Thyroid gland (tissue), 4 donors: ENCODE measurements at regions not wholly inside any gene's neighbourhood (a gene's known extent, or its start where the extent isn't known, plus 50 kb on each side); places are given as distances from the start of the nearest gene placed in this dataset.
A peak's percentile ranks its signal among the peaks of the same experiment; 100 is the strongest.

ENCODE experiments used
- DNase-seq, 2 donors: peaks; one replicate each; pipeline ENCODE4 v3.0.0-alpha.2; 2019
- H3K27ac ChIP-seq, 3 donors: fragments of 200-600 bp; sonication (generic); 1 replicate in 2 of 3; 2 replicates in 1 of 3; pipeline ENCODE4 v1.5.1; 2016 to 2019; ENCODE audit warnings: mild to moderate bottlenecking in 1 of 3, moderate library complexity in 1 of 3
- H3K27me3 ChIP-seq: fragments of 200-600 bp; sonication (generic); one replicate; pipeline ENCODE4 v1.5.1; 2019
- H3K36me3 ChIP-seq, 2 donors: fragments of 200-600 bp; sonication (generic); one replicate each; pipeline ENCODE4 v1.5.1; 2016 to 2019
- H3K4me1 ChIP-seq, 2 donors: fragments of 200-600 bp; sonication (generic); one replicate each; pipeline ENCODE4 v1.5.1; 2017 to 2019
- H3K4me3 ChIP-seq, 3 donors: fragments of 200-600 bp; sonication (generic); replicated peaks in 1 of 3; 1 replicate in 2 of 3; 2 replicates in 1 of 3; pipeline ENCODE4 v1.5.1; 2016; ENCODE audit warnings: mild to moderate bottlenecking in 1 of 3
- H3K9me3 ChIP-seq: fragments of 200-600 bp; sonication (generic); one replicate; pipeline ENCODE4 v1.5.1; 2017
- POLR2A ChIP-seq, 2 donors: fragments of 450-650 bp; IDR thresholded peaks; one replicate each; pipeline ENCODE4 v1.6.1; 2017; ENCODE audit warnings: antibody characterized with exemption in 2 of 2, mild to moderate bottlenecking in 2 of 2, moderate library complexity in 1 of 2
- WGBS, 2 donors: methylation state at CpG; one replicate each; pipeline ENCODE4 v1.1.5; 2017; 5-methylcytosine and 5-hydroxymethylcytosine counted together
- intact Hi-C: fragments of 100-400 bp; cut with DNase I; formaldehyde crosslinking; loops from one replicate; pipeline ENCODE4 v1.15.1; 2023
- TF ChIP-seq, protein P1 (sequence below), 6 experiments: fragments of 200-600 bp in 3 of 6; fragments of 450-650 bp in 3 of 6; sonication (generic) in 3 of 6; IDR thresholded peaks; one replicate each; pipeline ENCODE4 v1.5.1; 2016 to 2019; ENCODE audit warnings: antibody characterized with exemption in 6 of 6, mild to moderate bottlenecking in 2 of 6, inconsistent platforms in 1 of 6, moderate library complexity in 1 of 6

DNA sequence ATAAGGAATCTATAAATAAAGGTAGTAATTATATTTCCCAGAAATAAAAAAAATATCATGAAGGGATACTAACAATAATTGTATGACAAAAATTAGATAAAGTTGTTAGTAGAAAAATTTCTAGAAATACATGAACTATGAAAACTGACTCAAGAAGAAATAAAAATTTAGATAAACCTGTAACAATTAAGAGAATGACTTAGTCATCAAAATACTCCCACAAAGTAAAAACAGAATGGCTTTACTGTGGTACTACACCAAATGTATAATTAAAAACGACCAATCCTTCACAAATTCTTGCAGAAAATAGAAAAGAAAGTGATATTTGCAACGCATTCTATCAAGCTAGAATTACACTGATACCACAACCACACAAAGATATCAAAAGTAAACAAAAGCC, 176.2 kb upstream of the ETV3 start:
- WGBS, 2 donors: 75 to 84% methylated on average over 2 of the region's 2 CpGs
- Histone ChIP-seq H3K36me3 (no peaks in the 10 kb centered on the region), H3K4me1 (peaks cover 33 to 35% of the 10 kb centered on the region in 2 donors), H3K9me3 (no peaks in the 10 kb centered on the region), H3K4me3 (no peak overlapping the region), H3K27ac (no peak overlapping the region), H3K27me3 (no peaks in the 10 kb centered on the region)
- no peak for DNase-seq
- TF ChIP-seq, protein P1, sequence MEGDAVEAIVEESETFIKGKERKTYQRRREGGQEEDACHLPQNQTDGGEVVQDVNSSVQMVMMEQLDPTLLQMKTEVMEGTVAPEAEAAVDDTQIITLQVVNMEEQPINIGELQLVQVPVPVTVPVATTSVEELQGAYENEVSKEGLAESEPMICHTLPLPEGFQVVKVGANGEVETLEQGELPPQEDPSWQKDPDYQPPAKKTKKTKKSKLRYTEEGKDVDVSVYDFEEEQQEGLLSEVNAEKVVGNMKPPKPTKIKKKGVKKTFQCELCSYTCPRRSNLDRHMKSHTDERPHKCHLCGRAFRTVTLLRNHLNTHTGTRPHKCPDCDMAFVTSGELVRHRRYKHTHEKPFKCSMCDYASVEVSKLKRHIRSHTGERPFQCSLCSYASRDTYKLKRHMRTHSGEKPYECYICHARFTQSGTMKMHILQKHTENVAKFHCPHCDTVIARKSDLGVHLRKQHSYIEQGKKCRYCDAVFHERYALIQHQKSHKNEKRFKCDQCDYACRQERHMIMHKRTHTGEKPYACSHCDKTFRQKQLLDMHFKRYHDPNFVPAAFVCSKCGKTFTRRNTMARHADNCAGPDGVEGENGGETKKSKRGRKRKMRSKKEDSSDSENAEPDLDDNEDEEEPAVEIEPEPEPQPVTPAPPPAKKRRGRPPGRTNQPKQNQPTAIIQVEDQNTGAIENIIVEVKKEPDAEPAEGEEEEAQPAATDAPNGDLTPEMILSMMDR (IDR thresholded peaks at IDR 0.05): no peak
- no peak for TF ChIP-seq POLR2A (IDR thresholded peaks at IDR 0.05)
- intact Hi-C loops: no loop called here

DNA sequence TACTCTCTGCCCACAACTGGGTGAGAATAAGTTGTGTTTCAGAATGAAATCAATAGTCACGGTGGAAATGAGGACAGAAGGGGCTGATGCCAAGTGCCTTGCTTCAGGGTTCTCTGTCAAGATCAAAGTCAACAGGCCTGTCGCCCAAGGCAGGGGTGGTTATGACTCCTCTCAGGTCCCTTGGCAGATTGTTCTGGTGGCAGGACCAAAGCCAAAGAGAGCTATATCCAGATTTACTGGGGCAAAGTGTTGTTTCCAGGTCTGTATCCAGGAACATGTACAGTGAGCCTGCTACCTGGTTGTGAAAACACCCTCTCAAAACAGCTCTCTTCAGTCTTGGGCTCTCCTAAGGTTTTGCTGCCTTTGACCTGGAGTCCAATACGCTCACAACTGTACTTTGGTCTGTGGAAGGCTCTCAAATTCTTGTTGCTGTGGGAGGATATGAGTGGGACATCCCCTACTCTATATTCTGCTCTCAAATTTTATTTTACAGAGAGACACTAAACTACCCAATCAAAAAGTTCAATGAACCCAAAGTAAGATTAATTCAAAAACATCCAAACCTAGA, 175.1 kb upstream of the ETV3 start:
- DNase-seq: peak; percentile 32 to 43
- Histone ChIP-seq H3K27ac (no peak overlapping the region), H3K36me3 (no peaks in the 10 kb centered on the region), H3K9me3 (no peaks in the 10 kb centered on the region), H3K4me3 (no peak overlapping the region), H3K4me1 (peaks cover 33 to 35% of the 10 kb centered on the region in 2 donors), H3K27me3 (no peaks in the 10 kb centered on the region)
- WGBS, 2 donors: 37 to 49% methylated on average over 3 of the region's 3 CpGs
- no peak for TF ChIP-seq POLR2A (IDR thresholded peaks at IDR 0.05)
- TF ChIP-seq, protein P1 (IDR thresholded peaks at IDR 0.05): no peak
- intact Hi-C loops: no loop called here

DNA sequence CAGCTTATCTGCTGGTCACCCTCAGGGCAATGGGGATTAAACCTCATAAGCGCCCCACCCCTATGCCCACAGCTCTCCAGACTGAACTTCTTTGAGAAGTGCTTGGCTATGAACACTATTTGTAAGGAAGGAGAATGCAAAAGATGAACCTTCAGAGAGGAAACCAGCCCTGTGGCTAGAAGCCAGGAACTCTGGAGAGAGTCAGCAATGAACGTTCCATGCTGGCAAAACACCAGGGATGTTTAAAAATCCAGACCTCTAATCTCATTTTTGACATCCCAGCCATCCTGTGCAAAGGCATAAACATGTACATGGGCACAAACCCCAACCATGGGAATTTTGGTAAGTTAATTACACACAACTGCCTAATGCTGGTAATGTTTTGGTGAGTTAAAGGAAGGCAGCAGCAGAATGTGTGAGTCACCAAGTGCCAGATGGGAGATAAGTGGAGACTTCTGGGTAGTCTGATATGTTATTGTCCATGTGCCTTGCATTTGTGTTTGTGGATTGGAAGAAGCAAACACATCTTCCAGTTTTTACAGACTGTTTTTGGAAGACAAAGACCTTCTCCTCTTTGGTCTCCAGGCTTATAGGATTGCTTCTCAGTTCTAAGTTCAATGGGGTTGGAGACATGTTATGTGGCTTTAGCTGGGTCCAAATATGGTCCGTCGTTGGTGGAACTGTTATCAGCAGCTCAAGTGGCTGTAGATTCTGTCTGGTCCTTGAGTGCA, 174.1 kb upstream of the ETV3 start:
- Histone ChIP-seq H3K4me3 (no peak overlapping the region), H3K36me3 (no peaks in the 10 kb centered on the region), H3K27me3 (no peaks in the 10 kb centered on the region), H3K27ac (peak overlapping the region in 1 of 3 donors; percentile 73), H3K9me3 (no peaks in the 10 kb centered on the region), H3K4me1 (peaks cover 33 to 35% of the 10 kb centered on the region in 2 donors)
- WGBS, 2 donors: 30 to 43% methylated on average over 4 of the region's 4 CpGs
- DNase-seq: peak; percentile 50 to 58
- TF ChIP-seq POLR2A (IDR thresholded peaks at IDR 0.05): no peak
- TF ChIP-seq, protein P1 (IDR thresholded peaks at IDR 0.05): no peak
- intact Hi-C loops: no loop called here

DNA sequence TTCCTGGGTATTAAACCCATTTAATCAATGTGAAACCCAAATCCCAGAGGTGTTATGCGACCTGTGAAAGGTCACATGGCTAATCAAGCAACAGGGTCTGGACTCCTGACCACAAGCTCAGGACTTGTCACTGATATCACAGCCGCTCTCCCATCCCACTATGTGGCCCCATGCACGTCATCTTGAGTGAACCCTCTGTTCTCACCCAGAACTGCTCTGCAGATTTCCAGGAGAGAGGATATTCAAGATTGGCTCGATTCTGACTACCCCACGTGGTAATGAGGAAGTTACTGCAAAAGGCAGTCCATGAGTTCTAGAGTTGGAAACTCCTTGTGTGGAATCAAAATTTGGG, 173.5 kb upstream of the ETV3 start:
- Histone ChIP-seq H3K4me3 (no peak overlapping the region), H3K27me3 (no peaks in the 10 kb centered on the region), H3K27ac (peak overlapping the region in 2 of 3 donors; percentile 73 to 74), H3K4me1 (peaks cover 33 to 35% of the 10 kb centered on the region in 2 donors), H3K36me3 (no peaks in the 10 kb centered on the region), H3K9me3 (no peaks in the 10 kb centered on the region)
- TF ChIP-seq, protein P1 (IDR thresholded peaks at IDR 0.05): no peak
- no peak for TF ChIP-seq POLR2A (IDR thresholded peaks at IDR 0.05)
- 50 to 71% methylated on average over 4 to 5 of the region's 5 CpGs for WGBS, 2 donors
- no peak for DNase-seq
- intact Hi-C loops: no loop called here
